Testis (tissue), 2 donors: ENCODE measurements at regions not wholly inside any gene's neighbourhood (a gene's known extent, or its start where the extent isn't known, plus 50 kb on each side); places are given as distances from the start of the nearest gene placed in this dataset.

Experiments used
- DNase-seq: peaks from one replicate; pipeline ENCODE4 v3.0.0-alpha.2; 2019
- H3K27ac ChIP-seq, 2 donors: fragments of 200-600 bp; sonication (generic); one replicate each; pipeline ENCODE4 v1.5.1; 2019
- H3K27me3 ChIP-seq: fragments of 200-600 bp; sonication (generic); one replicate; pipeline ENCODE4 v1.5.1; 2019
- H3K36me3 ChIP-seq: fragments of 200-600 bp; sonication (generic); one replicate; pipeline ENCODE4 v1.5.1; 2017; ENCODE audit warnings: low read depth; ENCODE audit errors: missing control alignments
- H3K4me1 ChIP-seq: fragments of 200-600 bp; sonication (generic); one replicate; pipeline ENCODE4 v1.5.1; 2019
- H3K4me3 ChIP-seq, 2 donors: fragments of 200-600 bp; sonication (generic); one replicate each; pipeline ENCODE4 v1.5.1; 2017 to 2019
- H3K9me3 ChIP-seq: fragments of 200-600 bp; sonication (generic); one replicate; pipeline ENCODE4 v1.5.1; 2017
- CTCF ChIP-seq, 3 experiments: fragments of 450-650 bp in 2 of 3; fragments of 200-600 bp in 1 of 3; sonication (generic) in 1 of 3; IDR thresholded peaks; one replicate each; pipeline ENCODE4 v1.5.1; 2016 to 2019; ENCODE audit warnings: antibody characterized with exemption in 3 of 3, mild to moderate bottlenecking in 2 of 3, moderate library complexity in 1 of 3
- POLR2A ChIP-seq: fragments of 450-650 bp; IDR thresholded peaks from one replicate; pipeline ENCODE4 v1.6.1; 2017; ENCODE audit warnings: antibody characterized with exemption, mild to moderate bottlenecking, moderate library complexity
- WGBS, 2 donors: methylation state at CpG; one replicate each; pipeline ENCODE4 v1.1.5; 2018; 5-methylcytosine and 5-hydroxymethylcytosine counted together
- intact Hi-C: fragments of 100-400 bp; cut with DNase I; formaldehyde crosslinking; loops from one replicate; pipeline ENCODE4 v1.15.1; 2023; ENCODE audit warnings: low total_unique reads

GRCh38 chr1:195415584-195415983, 1192.7 kb downstream of the KCNT2 start:
- WGBS, 2 donors: 93 to 95% methylated on average over 1 of the region's 1 CpG
- Histone ChIP-seq H3K36me3 (no peaks in the 10 kb centered on the region), H3K27ac (no peak overlapping the region), H3K27me3 (no peaks in the 10 kb centered on the region), H3K4me1 (no peaks in the 10 kb centered on the region), H3K4me3 (no peak overlapping the region), H3K9me3 (no peaks in the 10 kb centered on the region)
- DNase-seq: no peak
- TF ChIP-seq POLR2A: no peak
- intact Hi-C loops: no loop called here

- no peaks in the 10 kb centered on the region for H3K9me3 ChIP-seq
- no peak overlapping the region for H3K4me3 ChIP-seq
- no peaks in the 10 kb centered on the region for H3K4me1 ChIP-seq
- no peaks in the 10 kb centered on the region for H3K27me3 ChIP-seq
- intact Hi-C loops: no loop called here
- no peak for TF ChIP-seq CTCF (IDR thresholded peaks at IDR 0.05)
- TF ChIP-seq POLR2A: no peak
- no peak overlapping the region for H3K27ac ChIP-seq
- no peak for DNase-seq
- WGBS, 2 donors: 32 to 52% methylated on average over 1 of the region's 1 CpG
- H3K36me3 ChIP-seq: no peaks in the 10 kb centered on the region
Observed at GRCh38 chr1:195394567-195394966, 1213.7 kb downstream of the KCNT2 start.

GRCh38 chr1:195376190-195376589, 1232.0 kb downstream of the KCNT2 start:
- no peaks in the 10 kb centered on the region for H3K4me1 ChIP-seq
- H3K9me3 ChIP-seq: no peaks in the 10 kb centered on the region
- TF ChIP-seq POLR2A: no peak
- H3K27me3 ChIP-seq: no peaks in the 10 kb centered on the region
- intact Hi-C loops: no loop called here
- no peak overlapping the region for H3K4me3 ChIP-seq
- H3K27ac ChIP-seq: no peak overlapping the region
- DNase-seq: no peak
- no peaks in the 10 kb centered on the region for H3K36me3 ChIP-seq

GRCh38 chr1:195373856-195374255, 1234.4 kb downstream of the KCNT2 start:
- no peaks in the 10 kb centered on the region for H3K27me3 ChIP-seq
- DNase-seq: no peak
- H3K4me1 ChIP-seq: no peaks in the 10 kb centered on the region
- no peak overlapping the region for H3K27ac ChIP-seq
- intact Hi-C loops: no loop called here
- WGBS, 2 donors: 60 to 65% methylated on average over 3 of the region's 3 CpGs
- TF ChIP-seq POLR2A (no peak), CTCF (IDR thresholded peaks at IDR 0.05) (no peak)
- H3K36me3 ChIP-seq: no peaks in the 10 kb centered on the region
- no peak overlapping the region for H3K4me3 ChIP-seq
- no peaks in the 10 kb centered on the region for H3K9me3 ChIP-seq

GRCh38 chr1:195345149-195345548, 1263.1 kb downstream of the KCNT2 start:
- DNase-seq: no peak
- H3K36me3 ChIP-seq: no peaks in the 10 kb centered on the region
- TF ChIP-seq POLR2A (no peak), CTCF (IDR thresholded peaks at IDR 0.05) (no peak)
- no peaks in the 10 kb centered on the region for H3K4me1 ChIP-seq
- H3K27me3 ChIP-seq: no peaks in the 10 kb centered on the region
- intact Hi-C loops: no loop called here
- H3K9me3 ChIP-seq: no peaks in the 10 kb centered on the region
- H3K27ac ChIP-seq: no peak overlapping the region
- H3K4me3 ChIP-seq: no peak overlapping the region
- WGBS, 2 donors: 80 to 89% methylated on average over 8 of the region's 8 CpGs

GRCh38 chr1:195337646-195338045, 1270.6 kb downstream of the KCNT2 start:
- Histone ChIP-seq H3K27ac (no peak overlapping the region), H3K4me1 (no peaks in the 10 kb centered on the region), H3K36me3 (no peaks in the 10 kb centered on the region), H3K27me3 (no peaks in the 10 kb centered on the region), H3K4me3 (no peak overlapping the region), H3K9me3 (no peaks in the 10 kb centered on the region)
- intact Hi-C loops: no loop called here
- DNase-seq: no peak
- TF ChIP-seq POLR2A (no peak), CTCF (IDR thresholded peaks at IDR 0.05) (no peak)
